ENCODE measurements at regions not wholly inside any gene's neighbourhood (a gene's known extent, or its start where the extent isn't known, plus 50 kb on each side); places are given as distances from the start of the nearest gene placed in this dataset.
"Not testable (repeated sequence)": the region's sequence is repeated elsewhere in the genome, so short reads cannot be mapped to it uniquely, and the experiment has no call there.

DNA sequence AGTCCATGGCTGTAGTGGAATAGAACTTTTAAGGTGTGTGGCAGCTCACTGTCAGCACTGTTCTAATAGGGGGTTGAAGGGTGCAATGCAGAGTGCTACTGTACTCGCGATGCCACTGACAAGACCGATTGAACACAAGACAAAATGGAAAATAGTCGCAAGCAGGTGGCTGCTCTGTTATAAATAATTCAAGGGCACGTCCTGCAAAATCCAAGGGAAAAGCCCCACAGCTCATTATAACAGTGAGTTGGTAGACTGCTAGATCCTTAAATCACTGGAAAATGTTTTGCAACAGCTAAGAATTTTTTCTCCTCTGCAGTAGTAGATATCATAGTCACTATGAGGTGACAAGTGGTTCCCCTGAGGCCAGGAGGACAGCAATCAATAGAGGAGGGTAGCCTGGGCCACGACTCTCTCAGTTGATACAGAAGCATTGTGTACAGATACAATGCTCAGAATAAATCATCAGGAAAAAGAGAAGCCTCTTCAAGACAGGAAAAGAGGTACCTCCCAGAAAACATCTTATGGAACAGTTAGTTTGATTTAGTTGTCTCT is 926.3 kb downstream of the TLE4 start:
- no peak for DNase-seq

DNA sequence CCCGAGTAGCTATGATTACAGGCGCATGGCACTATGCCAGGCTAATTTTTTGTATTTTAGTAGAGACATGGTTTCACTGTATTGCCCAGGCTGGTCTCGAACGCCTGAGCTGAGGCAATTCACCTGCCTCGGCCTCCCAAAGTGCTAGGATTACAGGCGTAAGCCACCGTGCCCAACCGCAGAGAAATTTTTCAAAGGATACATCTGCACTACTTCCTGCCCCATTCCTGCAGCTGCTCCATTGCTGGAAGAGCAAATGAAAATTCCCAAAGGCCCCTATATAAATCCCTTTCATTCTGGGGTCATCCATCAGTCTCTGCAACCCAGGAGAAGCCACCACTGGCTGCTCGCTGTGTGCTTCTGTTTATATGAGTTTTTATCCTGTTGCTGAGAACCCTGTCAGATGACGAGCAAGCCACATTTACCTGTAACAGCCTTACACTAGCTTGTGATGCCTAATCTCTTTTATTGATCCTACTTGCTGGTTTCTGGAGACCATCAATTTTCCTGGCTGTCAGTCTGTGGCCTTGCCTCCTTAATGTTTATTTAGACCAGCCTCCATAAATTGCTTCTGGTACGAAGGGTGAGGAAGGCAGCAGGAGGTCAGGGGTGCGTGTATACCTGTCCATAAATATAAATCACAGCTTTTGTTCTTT is 925.3 kb downstream of the TLE4 start:
- DNase-seq, result no peak

DNA sequence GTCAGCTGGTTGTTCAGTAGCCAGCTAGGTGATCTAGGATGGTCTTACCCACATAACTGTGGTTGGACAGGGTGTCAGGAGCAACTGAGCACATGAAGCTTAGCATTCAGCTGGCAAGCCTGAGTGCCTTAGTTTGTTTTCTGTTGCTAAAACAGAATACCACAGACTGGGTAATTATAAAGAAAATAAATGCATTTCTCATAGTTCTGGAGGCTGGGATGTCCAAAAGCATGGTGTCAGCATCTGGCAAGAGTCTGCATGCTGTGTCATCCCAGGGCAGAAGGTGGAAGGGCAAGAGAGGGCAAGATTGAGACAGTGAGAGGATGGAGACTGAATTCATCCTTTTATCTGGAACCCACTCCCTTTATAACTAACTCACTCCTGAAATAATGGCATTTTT is 921.5 kb downstream of the TLE4 start:
- no peak for DNase-seq

DNA sequence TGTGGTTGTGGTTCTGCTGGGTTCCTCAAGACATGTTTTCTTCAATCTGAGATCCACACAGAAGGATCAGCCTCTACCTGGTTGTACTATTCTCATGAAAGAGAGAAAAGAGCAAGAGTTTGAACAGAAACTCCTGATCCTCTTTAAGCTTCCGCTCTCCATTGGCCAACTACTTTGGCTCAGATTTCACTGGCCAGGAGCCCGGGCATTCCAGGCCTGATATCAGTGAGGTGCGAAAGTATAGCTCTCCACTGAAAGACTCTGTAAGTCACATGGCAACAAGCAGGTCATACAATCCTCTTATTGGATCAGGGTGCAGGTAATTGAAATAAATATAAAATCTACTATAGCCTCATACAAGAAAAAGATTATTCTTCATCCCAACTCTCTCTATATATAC is 920.5 kb downstream of the TLE4 start:
- DNase-seq, result no peak

DNA sequence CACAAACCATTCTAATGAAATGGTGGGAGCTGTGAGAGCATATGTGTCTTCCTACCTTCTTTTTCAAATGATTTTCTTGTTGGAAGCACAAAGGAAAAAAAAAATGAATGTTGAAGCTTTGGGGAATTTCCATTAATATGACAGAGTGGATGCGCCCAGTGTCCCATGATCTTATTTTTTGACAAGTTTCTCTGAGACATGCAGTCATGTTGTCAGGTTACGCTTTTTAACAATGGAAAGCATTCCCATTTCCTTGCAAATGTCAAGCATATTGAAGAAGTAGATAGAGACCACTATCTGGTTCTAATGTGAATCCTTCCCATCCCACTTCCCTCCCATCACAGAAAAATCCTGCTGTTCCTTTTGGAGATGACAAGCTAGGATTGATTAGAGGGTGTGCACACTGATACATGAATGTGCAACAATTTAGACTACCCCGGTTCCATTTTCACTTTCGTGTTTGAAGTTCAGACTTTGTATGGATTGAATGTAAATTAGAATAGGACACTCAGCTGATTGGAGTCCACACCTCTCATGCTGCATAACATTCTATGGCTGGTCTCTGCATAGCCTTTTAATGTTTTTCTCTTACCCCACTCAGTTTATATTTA is 919.4 kb downstream of the TLE4 start:
- no peak for DNase-seq

DNA sequence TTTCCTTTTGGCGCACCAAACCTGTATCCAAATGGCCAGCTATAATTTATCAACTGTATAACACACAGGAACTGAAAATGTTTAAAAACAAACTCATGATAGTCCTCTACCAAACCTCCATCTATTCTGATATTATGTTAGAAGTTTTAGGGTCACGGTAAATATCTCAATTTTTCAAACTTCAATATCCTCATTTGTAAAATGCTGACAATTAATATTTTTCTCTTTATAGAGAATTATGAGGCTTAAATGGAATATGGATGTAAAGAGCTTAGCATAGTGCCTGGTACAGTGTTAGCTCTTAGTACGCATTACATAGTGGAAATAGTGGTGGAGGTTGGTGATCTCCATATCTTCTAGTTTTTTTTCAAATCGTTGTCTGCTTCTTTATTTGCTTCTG is 917.6 kb downstream of the TLE4 start:
- DNase-seq, result no peak

DNA sequence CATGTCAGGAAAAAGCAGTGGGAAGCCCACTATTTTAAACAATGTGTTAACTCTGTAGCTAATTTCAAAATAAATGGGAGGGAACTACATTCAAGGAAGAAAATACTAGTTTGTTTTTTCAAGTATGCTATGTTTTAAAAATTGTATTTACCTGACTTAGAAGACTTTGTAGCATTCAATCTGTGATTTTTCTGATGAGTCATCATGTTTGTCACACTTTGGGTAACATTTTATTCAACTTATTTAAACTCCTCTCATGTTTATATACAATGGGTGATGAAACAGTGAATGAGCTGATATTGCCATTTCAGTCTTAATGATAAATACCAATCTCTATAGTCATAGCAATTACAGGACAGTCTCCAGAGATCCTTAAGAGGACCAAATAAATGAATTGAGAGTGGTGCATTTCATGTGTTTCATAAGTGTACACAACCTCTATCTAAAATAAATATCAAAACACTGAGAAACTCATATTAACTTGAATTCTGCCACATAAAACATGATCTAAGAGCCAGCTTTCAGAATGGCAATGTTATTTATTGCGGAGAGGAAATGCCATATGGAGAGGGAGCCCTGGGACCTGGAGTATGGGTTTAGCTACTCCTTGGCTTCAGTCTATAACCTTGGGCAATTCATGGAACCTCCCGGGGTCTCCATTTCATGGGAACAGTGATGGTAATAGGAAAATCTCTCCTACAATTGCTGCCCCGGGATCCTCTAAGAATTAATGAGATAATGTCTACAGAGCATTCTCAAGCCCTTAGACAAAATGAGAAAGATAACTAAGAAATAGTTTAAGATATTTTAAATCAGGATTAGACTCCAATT is 913.9 kb downstream of the TLE4 start:
- DNase-seq, result no peak

DNA sequence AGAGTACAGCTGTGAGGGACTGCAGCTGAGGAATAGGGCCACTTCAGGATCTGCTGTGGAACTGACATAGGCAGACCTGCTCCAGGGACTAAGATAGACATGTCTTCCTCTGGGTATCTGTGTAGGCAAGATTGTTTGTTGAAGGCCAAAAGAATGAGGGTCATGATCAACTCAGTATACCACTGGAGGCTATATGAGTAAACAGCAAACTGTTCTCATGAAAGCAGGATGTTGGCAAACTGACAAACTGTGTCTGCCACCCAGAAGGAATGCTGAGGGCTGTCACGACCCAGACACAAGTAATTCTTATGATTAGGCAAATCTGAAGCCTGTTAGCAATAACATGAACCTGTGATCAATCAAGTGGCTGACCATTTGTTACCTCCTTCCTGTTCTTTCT is 910.5 kb downstream of the TLE4 start:
- not testable (repeated sequence) for DNase-seq

DNA sequence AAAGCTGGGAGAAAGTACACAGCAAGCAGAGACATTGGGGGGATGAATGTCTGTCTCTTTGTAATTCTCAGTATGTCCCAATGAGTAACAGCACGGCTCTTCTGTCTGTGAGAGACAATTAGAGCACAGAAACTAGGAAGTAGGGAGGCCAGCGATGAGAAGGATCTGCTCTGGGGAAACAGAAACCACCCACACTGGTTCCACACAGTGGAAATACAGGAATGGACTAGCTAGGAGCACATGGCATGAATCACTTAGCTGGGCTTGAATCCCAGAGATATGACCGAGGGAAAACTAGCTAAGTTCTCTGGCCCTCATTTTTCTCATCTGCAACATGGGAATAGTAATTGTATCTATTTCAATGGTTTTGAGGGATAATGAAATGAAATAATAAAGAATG is 895.9 kb downstream of the TLE4 start:
- DNase-seq, result no peak

DNA sequence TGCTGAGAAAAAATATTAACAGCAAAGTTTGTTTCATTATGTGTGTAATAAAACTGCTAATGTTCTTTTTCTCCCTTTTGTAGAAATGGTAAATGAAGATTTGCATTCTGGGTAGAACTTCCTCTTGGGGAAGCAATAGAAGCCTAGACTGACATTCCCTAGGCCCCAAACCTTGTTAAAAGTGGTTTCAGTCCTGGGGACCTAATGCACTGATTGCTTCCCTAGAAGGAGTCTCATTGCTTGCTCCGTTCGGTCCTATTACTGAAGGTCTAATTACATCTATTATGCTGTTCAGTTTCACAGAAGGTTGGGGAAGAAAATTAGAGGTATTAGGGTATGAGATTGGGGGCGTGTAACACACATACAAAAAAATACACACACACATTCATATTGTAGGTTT is 893.8 kb downstream of the TLE4 start:
- no peak for DNase-seq

DNA sequence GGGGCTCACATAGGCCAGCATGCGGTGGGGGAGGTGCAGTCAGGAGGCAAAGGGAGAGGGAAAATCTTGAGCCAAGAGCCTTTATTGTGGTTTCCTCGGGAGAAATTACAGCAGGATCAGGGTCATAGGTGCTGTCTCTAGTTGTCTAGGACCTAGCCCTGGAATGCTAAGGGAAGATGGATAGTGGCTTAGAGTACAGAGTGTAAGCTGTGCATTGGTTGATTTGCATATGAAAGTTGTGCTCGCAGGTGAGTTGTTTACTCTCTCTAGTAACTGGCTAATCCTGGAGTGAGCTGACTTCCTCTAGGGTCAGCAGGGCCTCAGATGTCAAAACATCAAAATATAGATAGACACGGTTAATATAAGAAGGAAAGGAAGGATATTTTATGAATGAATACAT is 877.7 kb downstream of the TLE4 start:
- no peak for DNase-seq

DNA sequence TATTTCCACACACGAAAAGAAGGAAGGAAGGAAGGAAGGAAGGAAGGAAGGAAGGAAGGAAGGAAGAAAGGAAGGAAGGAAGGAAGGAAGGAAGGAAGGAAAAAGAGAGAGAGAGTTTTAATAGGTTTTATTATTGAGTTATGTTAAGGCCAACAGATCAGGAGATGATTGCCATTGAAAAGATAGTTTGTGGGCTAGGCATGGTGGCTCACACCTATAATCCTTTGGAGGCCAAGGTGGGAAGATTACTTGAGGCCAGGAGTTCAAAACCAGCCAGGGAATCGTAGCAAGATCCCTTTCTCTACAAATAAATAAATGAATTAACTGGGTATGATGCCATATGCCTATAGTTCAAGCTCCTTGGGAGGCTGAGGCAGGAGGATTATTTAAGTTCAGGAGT is 877.2 kb downstream of the TLE4 start:
- DNase-seq, result no peak

DNA sequence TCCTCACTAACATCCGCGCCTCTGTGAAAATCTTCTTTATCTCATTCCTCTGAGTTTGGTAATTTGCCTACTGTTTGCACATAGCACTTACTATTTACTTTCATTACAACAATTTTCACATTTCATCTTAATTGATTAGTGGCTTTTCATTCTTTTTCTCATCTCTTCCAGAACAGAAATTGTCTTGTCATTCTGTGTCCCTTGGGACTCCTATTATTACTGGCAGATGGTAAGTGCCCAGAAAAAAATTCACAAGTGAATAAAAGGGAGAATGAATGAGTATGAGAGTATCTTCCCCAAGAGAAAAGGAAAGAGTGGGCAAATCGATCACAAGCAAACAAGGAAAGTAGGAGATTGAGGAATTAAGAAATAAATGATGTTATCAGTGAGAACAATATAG is 876.1 kb downstream of the TLE4 start:
- no peak for DNase-seq

DNA sequence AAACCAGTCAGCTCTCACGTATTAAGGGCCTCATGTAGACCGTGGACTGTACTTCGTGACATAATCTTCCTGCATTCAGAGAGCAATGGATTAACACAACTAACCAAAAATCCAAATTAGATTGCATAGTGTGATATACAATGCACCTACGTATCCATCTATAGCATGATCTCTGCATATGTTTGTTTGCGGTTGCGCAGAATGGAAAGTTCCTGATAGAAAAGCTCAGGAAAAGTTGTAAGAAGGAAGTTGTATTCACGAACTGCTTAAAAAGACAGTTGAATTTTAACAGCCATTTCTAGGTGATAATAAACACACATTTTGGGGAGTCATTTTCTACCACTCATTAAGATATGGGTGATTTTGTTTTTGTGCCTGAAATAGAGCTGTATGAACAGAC is 869.0 kb downstream of the TLE4 start:
- DNase-seq, result no peak

DNA sequence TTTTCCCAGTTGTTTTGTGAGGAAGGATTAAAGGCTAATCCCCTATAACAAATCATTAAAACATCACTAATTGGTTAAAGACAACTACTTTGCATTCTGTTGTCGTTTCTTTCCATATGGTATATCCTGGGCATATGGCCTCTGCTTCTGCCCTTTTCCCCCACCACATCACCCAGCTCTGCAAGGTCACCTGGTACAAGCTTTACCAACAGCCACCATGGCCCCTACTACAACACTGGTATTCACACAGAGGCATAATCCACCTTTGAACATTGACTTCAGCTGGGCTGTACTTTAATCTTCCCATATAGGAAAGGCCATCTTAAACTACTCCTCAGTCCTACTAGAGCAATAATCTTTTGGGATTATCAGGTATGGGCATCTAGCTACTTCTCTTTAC is 866.1 kb downstream of the TLE4 start:
- no peak for DNase-seq

DNA sequence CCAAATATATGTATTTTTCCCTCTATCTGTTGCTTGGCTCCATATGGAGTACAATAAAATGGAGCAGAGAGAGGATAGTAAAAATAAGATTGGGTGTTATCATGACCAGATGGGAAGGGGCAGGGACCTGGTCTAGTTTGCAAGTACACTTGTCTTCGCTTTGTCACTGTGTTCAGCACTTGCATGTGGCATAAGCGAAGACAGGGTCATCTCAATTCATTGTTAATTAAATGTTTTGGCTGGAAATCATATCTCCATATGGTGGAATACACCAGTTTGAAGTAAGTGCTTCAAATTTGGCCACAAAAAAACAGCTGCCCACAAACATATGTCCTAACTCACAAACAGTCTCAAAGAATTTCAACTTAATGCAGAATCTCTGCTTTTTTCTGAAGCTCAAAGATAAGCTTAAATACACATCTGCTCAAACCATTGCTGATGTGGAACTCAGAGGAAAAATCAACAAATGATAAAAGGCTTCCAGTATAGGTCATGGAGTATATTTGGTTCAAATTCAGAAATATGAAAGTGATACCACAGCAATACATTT is 865.4 kb downstream of the TLE4 start:
- no peak for DNase-seq

DNA sequence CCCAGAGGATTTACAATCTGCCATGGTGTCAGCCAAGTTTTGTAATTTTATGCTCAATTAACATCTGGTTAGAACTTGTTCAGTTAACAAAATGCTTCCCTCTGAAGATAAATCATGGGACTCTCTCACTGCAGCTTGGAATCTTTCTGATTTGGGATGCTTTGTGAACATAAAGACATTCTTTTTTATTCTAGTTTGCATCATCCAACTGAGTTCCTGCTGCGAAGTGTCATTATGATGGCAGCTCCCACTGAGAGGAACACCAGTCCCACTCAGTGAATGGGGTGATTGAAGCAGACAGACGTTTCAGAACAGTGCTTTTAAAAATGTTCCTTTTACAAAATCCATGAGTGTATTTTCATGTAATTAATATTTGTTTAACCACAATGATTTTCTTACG is 863.8 kb downstream of the TLE4 start:
- DNase-seq, result no peak

DNA sequence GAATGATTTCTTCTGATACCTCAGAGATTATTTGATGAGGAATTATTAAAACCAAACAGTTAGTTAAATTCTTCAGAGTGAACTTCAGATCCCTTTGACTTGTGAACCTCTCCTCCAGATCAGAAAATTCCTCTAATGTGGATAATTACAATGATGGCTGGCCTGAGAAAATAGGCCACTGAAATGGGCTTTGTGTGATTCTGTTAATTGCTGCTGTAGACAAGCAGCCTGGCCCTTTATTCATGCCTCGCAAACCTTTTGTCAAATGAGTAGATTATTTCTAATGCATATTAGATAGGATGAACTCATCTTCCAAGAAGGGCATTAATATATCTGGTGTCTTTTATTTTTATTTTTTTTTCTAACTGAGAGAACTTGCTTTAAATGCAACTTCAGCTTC is 855.2 kb downstream of the TLE4 start:
- DNase-seq, result no peak

DNA sequence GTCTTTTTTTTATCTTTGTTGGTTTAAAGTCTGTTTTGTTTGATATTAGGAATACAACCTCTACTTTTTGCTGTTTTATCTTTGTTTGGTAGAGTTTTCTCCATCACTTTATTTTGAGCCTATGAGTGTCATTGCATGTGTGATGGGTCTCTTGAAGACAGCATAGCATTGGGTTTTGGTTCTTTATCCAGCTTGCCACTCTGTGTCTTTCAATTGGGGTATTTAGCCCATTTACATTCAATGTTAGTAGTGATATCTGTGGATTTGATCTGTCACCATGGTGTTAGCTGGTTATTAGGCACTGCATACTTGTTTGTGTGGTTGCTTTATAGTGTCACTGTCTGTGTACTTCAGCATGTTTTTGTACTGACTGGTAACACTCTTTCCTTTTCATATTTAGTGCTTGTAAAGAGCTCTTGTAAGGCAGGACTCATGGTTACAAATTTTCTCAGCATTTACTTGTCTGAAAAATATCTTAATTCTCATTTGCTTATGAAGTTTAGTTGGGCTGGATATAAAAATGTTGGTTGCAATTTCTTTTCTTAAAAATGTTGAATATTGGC is 845.5 kb downstream of the TLE4 start:
- DNase-seq, result no peak

DNA sequence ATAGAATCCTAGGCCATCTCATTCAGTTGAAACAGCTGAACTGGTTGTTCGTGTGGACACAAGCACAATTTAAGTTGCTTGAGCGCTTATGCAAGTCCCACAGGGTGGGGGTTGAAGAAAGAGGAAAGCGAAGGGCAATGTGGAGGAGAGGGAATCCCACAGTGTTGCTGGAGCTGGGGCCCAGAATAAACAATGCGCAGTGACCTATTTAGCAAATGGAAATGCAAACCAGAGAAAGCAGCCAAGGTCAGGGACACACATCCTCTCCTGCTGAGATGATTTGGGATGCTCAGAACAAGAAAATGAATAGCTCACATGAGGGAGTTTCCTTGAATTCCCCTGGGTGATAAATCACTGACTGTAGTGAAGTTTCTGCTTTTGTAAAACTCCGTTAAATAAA is 838.3 kb downstream of the TLE4 start:
- no peak for DNase-seq

DNA sequence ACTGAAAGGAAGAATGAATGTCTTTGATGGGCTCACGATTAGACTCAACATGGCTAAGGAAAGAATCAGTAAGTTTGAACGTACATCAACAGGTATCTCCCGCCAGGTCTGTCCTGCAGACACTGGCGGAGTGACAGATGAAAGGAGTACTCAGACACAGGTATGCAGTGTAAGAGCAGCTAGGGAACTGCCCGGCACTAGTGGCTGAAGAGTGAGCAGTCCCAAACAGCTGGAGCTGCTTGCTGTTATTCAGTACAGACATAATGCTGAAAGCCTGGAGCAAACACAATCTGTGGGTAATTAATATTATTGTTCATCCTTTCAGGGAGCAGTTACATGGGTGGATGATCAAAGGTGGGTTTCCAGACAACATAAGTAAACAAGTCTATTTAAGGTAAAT is 835.5 kb downstream of the TLE4 start:
- DNase-seq, result no peak

DNA sequence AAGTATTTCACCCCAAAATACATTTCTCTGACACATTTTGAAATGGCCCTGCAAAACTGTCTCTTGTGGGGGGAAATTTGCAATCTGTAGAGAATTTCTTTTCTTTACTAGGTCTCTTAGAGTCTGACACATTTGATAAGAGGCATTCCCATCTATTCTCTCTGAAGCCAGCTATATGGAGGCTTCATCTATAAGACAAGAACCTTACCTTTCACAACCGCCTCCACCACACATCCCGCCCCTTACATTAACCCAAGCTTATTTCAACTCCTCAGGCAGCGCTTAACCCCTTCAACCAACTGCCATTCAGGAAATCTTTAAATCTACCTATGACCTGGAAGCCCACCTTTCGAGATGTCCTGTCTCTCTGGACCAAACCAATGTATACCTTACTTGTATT is 829.5 kb downstream of the TLE4 start:
- no peak for DNase-seq

DNA sequence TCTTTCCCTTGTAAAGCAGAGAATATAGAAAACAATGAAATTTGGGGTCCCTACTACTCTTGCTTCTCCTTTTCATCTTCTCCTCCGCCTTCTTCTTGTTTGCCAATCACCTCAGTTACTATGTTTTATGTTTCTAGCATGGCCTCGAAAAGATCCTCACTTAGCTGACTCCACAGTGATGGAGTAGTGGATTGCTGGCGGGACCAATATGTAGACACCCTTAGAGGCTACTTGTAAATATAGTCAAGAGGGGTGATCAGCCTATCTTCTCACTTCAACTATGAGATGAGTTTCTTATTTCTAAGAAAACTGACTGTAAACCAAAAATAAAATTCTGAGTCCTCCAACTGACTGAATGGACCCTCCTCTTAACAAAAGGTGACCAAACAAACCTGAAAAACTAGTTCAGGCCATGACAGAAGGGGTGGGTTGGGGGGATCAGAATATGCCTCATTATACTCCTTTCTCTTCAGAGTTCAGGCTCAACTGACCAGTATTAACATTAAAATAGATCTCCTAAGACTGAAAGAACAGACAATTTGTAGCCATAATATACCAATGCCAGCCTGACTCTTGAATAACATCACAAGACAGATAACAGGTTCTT is 829.0 kb downstream of the TLE4 start:
- no peak for DNase-seq

All from activated naive CD4-positive, alpha-beta T cell (primary cell).